ENCODE measurements at regions not wholly inside any gene's neighbourhood (a gene's known extent, or its start where the extent isn't known, plus 50 kb on each side); places are given as distances from the start of the nearest gene placed in this dataset.

GRCh38 chr5:61811052-61811451 is 479.0 kb downstream of the ZSWIM6 start:
- CTCF ChIA-PET (ENCODE audit: partially characterized antibody): interaction anchor here (6.5 kb wide), 1 partner anchor 42 kb away, joined by 35 read pairs; no protein-coding TSS in a partner anchor
- no peak overlapping the region for H3K9ac ChIP-seq (replicated peaks in 1 of 4; ENCODE audit: extremely low read depth in 1 of 4, low read depth in 3 of 4, low read length in 3 of 4)

More at GRCh38 chr5:61811052-61811451, 479.0 kb downstream of the ZSWIM6 start:
- H4K20me1 ChIP-seq (replicated peaks in 1 of 2; ENCODE audit: control insufficient read depth in 1 of 2, insufficient read depth in 2 of 2, low read length in 2 of 2): no peaks in the 10 kb centered on the region
- POLR2A ChIA-PET (ENCODE audit: partially characterized antibody): no interaction called here
- no peak overlapping the region for H3K4ac ChIP-seq (replicated peaks; ENCODE audit: insufficient read length, low read depth, low read length)
- H2BK12ac ChIP-seq (ENCODE audit: low read depth, low read length): no peak overlapping the region
- DNase-seq (ENCODE audit: low read depth in 1 of 2, low spot score in 2 of 2): no peak
- H2AK5ac ChIP-seq (ENCODE audit: low read depth, low read length): no peak overlapping the region
- H2BK120ac ChIP-seq (replicated peaks; ENCODE audit: low read depth, low read length): no peak overlapping the region
- H3K79me2 ChIP-seq (ENCODE audit: control insufficient read depth in 1 of 2, insufficient read depth in 2 of 2, low read length in 2 of 2): no peaks in the 10 kb centered on the region
- H3K56ac ChIP-seq (replicated peaks; ENCODE audit: insufficient read length, low read depth, low read length): no peak overlapping the region
- H3K9me3 ChIP-seq (ENCODE audit: insufficient read depth in 2 of 2, low read depth in 1 of 2, low read length in 1 of 2): no peaks in the 10 kb centered on the region
- H3K79me1 ChIP-seq (ENCODE audit: low read depth, low read length): no peaks in the 10 kb centered on the region
- peaks cover 0 to under 1% (median 0%) of the 10 kb centered on the region in 4 experiments; a peak in 1 of 7 replicates for H3K4me1 ChIP-seq (replicated peaks in 1 of 4; ENCODE audit: control insufficient read depth in 3 of 4, insufficient read depth in 4 of 4, low read length in 3 of 4)
- H4K5ac ChIP-seq (ENCODE audit: insufficient read length, low read depth, low read length): no peak overlapping the region
- no peak overlapping the region for H2AFZ ChIP-seq (ENCODE audit: low read length)
- no peak overlapping the region for H3K4me3 ChIP-seq (ENCODE audit: extremely low read depth in 1 of 4, insufficient read depth in 2 of 4, low read depth in 3 of 4, low read length in 4 of 4)
- no peaks in the 10 kb centered on the region for H3K27me3 ChIP-seq (replicated peaks in 1 of 4; ENCODE audit: control insufficient read depth in 3 of 4, extremely low read depth in 1 of 4, insufficient read depth in 3 of 4, low read length in 3 of 4)
- TF ChIP-seq CTCF (IDR thresholded peaks at IDR 0.05; ENCODE audit: control extremely low read depth in 1 of 3, insufficient read depth in 1 of 3, low read depth in 1 of 3, low read length in 3 of 3): no peak
- no peak for TF ChIP-seq CBX5 (IDR thresholded peaks at IDR 0.05; ENCODE audit: low read depth, low read length)
- TF ChIP-seq POLR2A (IDR thresholded peaks at IDR 0.05; ENCODE audit: control extremely low read depth in 1 of 2, low read depth in 2 of 2, low read length in 2 of 2): no peak
- TF ChIP-seq RBBP5 (IDR thresholded peaks at IDR 0.05; ENCODE audit: borderline replicate concordance, low read depth, low read length): no peak
- no peak for TF ChIP-seq SP1 (IDR thresholded peaks at IDR 0.05; ENCODE audit: low read depth, low read length)
- TF ChIP-seq CTBP2 (IDR thresholded peaks at IDR 0.05; ENCODE audit: borderline replicate concordance, insufficient read depth, insufficient read length, low read length): no peak
- TF ChIP-seq YY1 (IDR thresholded peaks at IDR 0.05; ENCODE audit: low read depth, low read length): no peak
- no peak for TF ChIP-seq SIRT6 (IDR thresholded peaks at IDR 0.05; ENCODE audit: low read length)
- no peak for TF ChIP-seq EGR1 (IDR thresholded peaks at IDR 0.05; ENCODE audit: borderline replicate concordance, low read depth, low read length)
- H4K8ac ChIP-seq (ENCODE audit: extremely low read depth, insufficient read depth, low read length): no peak overlapping the region
- H3K27ac ChIP-seq (ENCODE audit: low read depth, low read length): no peak overlapping the region
- no peak overlapping the region for H3K4me2 ChIP-seq (ENCODE audit: insufficient read depth in 1 of 2, low read depth in 2 of 2, low read length in 2 of 2)
- peaks cover 2% of the 10 kb centered on the region; the same call in 1 of the 2 replicates for H3K23me2 ChIP-seq (ENCODE audit: low read depth, low read length)
- no peak overlapping the region for H2BK5ac ChIP-seq (ENCODE audit: low read depth, low read length)
- 82% methylated on average over 1 of the region's 1 CpG; no CpG with 5 or more reads in 1 of the 2 experiments for WGBS, 2 experiments (ENCODE audit: extremely low coverage in 1 of 2, insufficient coverage in 1 of 2, insufficient read length in 1 of 2, insufficient replicate concordance in 2 of 2, low coverage in 1 of 2, low lambda C conversion rate in 2 of 2, missing lambda C conversion rate in 1 of 2)
- no peak overlapping the region for H3K18ac ChIP-seq (ENCODE audit: extremely low read depth, low read length)
- H3K36me3 ChIP-seq (ENCODE audit: control insufficient read depth in 2 of 4, insufficient read depth in 4 of 4, low read length in 3 of 4): no peaks in the 10 kb centered on the region
- no peak overlapping the region for H3K23ac ChIP-seq (ENCODE audit: insufficient read length)
- no peak overlapping the region for H2BK20ac ChIP-seq (ENCODE audit: low read length)
- no peak overlapping the region for H2BK15ac ChIP-seq (ENCODE audit: low read length)
- no peak overlapping the region for H4K91ac ChIP-seq (replicated peaks; ENCODE audit: insufficient read length, low read length)
- no peak for FAIRE-seq
- no peak overlapping the region for H3K14ac ChIP-seq (ENCODE audit: insufficient read length)
